DMS53 (cell line): ENCODE measurements at regions not wholly inside any gene's neighbourhood (a gene's known extent, or its start where the extent isn't known, plus 50 kb on each side); places are given as distances from the start of the nearest gene placed in this dataset.

Experiments used
- DNase-seq: peaks from one replicate; lab custom pipeline; 2025; lab: John Stamatoyannopoulos, UW

GRCh38 chrX:36927712-36928111 is 80.5 kb upstream of the FAM47C start:
- no peak for DNase-seq

DNA sequence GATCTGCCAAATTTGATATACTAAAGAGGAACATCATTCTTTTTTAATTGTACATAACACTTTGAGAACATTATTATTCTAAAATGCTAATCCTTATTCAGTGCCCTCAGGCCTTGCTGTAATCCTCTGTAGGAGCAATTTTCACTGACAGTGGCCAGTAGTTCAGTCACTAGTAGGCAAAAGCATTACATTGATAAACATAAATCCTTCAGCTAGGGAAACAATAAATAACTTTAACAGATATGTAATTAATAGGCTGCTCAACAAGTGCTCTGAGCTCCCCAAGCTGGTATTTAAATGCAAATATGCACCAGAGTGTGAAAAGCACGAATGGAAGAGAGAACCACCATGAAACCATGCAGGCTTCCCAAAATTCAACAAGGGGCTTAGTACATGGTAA is 77.7 kb upstream of the FAM47C start:
- no peak for DNase-seq

- DNase-seq = no peak
Measured at GRCh38 chrX:36947214-36947613, 61.0 kb upstream of the FAM47C start.

DNA sequence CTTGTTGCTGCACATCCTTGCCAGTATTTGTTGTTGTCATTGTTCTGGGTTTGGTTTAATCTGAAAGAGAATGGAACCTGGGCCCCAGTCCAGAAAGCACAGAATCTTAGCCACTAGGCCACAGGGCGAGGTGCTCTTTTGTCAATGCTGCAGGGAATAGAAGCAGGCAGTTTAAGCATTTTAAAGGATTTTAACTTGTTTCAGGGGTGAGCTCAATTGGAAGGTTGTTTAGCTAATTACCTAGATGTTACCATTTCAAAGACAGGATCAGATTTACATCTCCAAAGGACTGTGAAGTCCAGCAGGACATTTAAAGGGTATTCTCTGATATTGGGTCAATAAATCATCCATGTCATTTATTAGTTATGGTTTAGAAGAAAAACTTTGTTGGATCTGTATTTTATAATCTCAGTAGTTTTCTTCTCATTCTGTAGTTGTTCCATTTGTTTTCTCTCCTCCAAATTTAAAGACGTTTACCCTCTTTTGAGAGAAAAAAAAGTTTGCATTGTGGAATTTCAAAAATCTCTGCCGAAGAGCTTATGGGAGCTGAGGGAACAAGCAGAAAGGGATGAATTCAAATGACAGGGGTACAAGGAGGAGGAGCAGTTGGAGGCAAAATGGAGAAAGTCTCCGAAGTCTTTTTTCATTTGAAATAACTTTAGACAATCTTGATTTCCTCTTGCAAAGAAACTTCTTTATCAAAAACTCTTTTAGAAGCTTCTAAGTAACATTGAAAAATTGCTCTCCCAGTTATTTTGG is 57.5 kb upstream of the FAM47C start:
- no peak for DNase-seq

DNA sequence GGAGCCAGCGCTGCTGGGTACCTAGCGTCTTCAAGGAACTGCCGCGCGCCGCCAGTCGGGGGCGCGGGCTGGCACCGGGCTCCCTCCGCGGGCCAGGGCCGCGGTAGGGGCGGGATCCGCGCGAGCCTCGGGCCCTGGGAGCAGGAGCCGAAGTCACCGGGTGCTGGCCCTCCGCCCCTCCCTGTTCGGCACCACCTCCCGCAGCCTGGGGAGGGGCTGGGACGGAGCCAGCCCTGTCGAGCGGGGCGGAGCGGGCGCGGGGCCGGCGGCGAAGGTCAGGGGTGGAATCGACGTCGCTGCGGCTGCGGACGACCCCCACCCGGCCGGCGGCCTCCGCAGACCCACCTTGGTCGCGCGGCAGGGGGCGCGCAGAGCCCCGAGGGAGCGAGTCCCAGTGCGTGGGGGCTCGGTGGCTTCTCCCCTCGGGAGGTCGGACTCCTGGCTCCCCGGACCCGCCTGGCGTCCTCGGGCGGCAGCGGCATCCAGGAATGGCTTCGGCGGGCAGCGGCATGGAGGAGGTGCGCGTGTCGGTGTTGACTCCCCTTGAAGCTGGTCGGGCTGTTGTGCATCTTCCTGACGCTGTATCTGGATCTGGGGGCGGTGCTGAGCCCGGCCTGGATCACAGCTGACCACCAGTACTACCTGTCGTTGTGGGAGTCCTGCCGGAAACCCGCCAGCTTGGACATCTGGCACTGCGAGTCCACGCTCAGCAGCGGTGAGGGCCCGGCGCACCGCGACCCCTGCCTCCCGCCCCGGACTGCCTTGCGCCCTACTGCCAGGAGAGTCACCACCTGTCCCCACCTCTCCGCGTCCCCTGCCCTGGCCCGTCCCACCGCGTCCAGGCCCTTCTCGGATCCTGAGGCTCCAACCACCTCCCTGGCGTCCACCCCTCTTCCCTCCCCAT is 50.5 kb upstream of the FAM47C start:
- DNase-seq = peak; percentile 87
